Liver (tissue), 8 donors: ENCODE measurements at regions not wholly inside any gene's neighbourhood (a gene's known extent, or its start where the extent isn't known, plus 50 kb on each side); places are given as distances from the start of the nearest gene placed in this dataset.

Experiments
- DNase-seq: peaks from one replicate; pipeline ENCODE4 v3.0.0-alpha.2; 2017; ENCODE audit warnings: low spot score
- H3K27ac ChIP-seq, 2 donors: one replicate each; pipeline ENCODE4 v1.7.0; 2013; ENCODE audit warnings: inconsistent platforms in 2 of 2, low read length in 2 of 2, control low read depth in 1 of 2, low read depth in 1 of 2, mild to moderate bottlenecking in 1 of 2
- H3K27me3 ChIP-seq, 4 donors: one replicate each; pipeline versions ENCODE4 v1.6.1 to v1.7.0; 2013; ENCODE audit warnings: low read length in 3 of 4, inconsistent platforms in 1 of 4, mild to moderate bottlenecking in 1 of 4, moderate library complexity in 1 of 4; ENCODE audit not compliant: control insufficient read depth in 4 of 4, insufficient read depth in 4 of 4
- H3K36me3 ChIP-seq, 4 donors: one replicate each; pipeline versions ENCODE4 v1.6.1 to v1.7.0; 2013; ENCODE audit warnings: low read length in 3 of 4, mild to moderate bottlenecking in 3 of 4, low read depth in 1 of 4, moderate library complexity in 1 of 4; ENCODE audit not compliant: control insufficient read depth in 4 of 4, insufficient read depth in 3 of 4
- H3K4me1 ChIP-seq, 4 donors: one replicate each; pipeline versions ENCODE4 v1.6.1 to v1.7.0; 2013; ENCODE audit warnings: low read length in 3 of 4, mild to moderate bottlenecking in 3 of 4, moderate library complexity in 1 of 4; ENCODE audit not compliant: control insufficient read depth in 4 of 4, insufficient read depth in 4 of 4
- H3K4me3 ChIP-seq, 3 donors: one replicate each; pipeline versions ENCODE4 v1.6.1 to v1.7.0; 2013; ENCODE audit warnings: low read length in 3 of 3, control low read depth in 1 of 3, low read depth in 1 of 3, mild to moderate bottlenecking in 1 of 3
- H3K9ac ChIP-seq, 2 donors: one replicate each; pipeline ENCODE4 v1.7.0; 2013; ENCODE audit warnings: low read length in 2 of 2, mild to moderate bottlenecking in 2 of 2, moderate library complexity in 2 of 2, control low read depth in 1 of 2, low read depth in 1 of 2
- H3K9me3 ChIP-seq, 4 donors: one replicate each; pipeline versions ENCODE4 v1.6.1 to v1.7.0; 2013; ENCODE audit warnings: low read length in 3 of 4; ENCODE audit not compliant: control insufficient read depth in 4 of 4
- ATF3 ChIP-seq: IDR thresholded peaks from 2 replicates; pipeline ENCODE4 v1.6.1; 2016; ENCODE audit warnings: antibody characterized with exemption
- CTCF ChIP-seq: fragments of 150-350 bp; IDR thresholded peaks from 2 replicates; pipeline ENCODE4 v1.5.1; 2017; ENCODE audit warnings: improper control_type of control experiment, low read depth, low read length; ENCODE audit not compliant: missing input control
- EGR1 ChIP-seq, 2 donors: IDR thresholded peaks; 2 replicates each; pipeline ENCODE4 v1.6.1; 2016 to 2018; ENCODE audit warnings: antibody characterized with exemption in 2 of 2, low read depth in 2 of 2
- FOXA1 ChIP-seq: IDR thresholded peaks from 2 replicates; pipeline ENCODE4 v1.6.1; 2016; ENCODE audit warnings: antibody characterized with exemption
- FOXA2 ChIP-seq: IDR thresholded peaks from 2 replicates; pipeline ENCODE4 v1.6.1; 2016; ENCODE audit warnings: antibody characterized with exemption
- GABPA ChIP-seq, 2 donors: IDR thresholded peaks in 1 of 2; conservative IDR thresholded peaks in 1 of 2; 2 replicates each; pipeline ENCODE4 v1.6.1; 2016; ENCODE audit warnings: antibody characterized with exemption in 2 of 2, mild to moderate bottlenecking in 1 of 2, moderate library complexity in 1 of 2
- HNF4A ChIP-seq, 2 donors: conservative IDR thresholded peaks; 2 replicates each; pipeline ENCODE4 v1.6.1; 2016; ENCODE audit warnings: antibody characterized with exemption in 2 of 2, mild to moderate bottlenecking in 2 of 2
- HNF4G ChIP-seq: IDR thresholded peaks from 2 replicates; pipeline ENCODE4 v1.6.1; 2016; ENCODE audit warnings: antibody characterized with exemption
- JUND ChIP-seq, 2 donors: IDR thresholded peaks; 2 replicates each; pipeline ENCODE4 v1.6.1; 2016; ENCODE audit warnings: antibody characterized with exemption in 2 of 2
- MAX ChIP-seq: IDR thresholded peaks from 2 replicates; pipeline ENCODE4 v1.6.1; 2016; ENCODE audit warnings: antibody characterized with exemption
- NR2F2 ChIP-seq: IDR thresholded peaks from 2 replicates; pipeline ENCODE4 v1.6.1; 2016; ENCODE audit warnings: antibody characterized with exemption
- RAD21 ChIP-seq, 2 donors: IDR thresholded peaks; 2 replicates each; pipeline ENCODE4 v1.6.1; 2016; ENCODE audit warnings: antibody characterized with exemption in 2 of 2, mild to moderate bottlenecking in 2 of 2
- REST ChIP-seq: IDR thresholded peaks from 2 replicates; pipeline ENCODE4 v1.6.1; 2016; ENCODE audit warnings: antibody characterized with exemption, mild to moderate bottlenecking
- RXRA ChIP-seq, 2 donors: IDR thresholded peaks; 2 replicates each; pipeline ENCODE4 v1.6.1; 2017 to 2018; ENCODE audit warnings: antibody characterized with exemption in 2 of 2, mild to moderate bottlenecking in 1 of 2
- SP1 ChIP-seq: IDR thresholded peaks from 2 replicates; pipeline ENCODE4 v1.6.1; 2018; ENCODE audit warnings: antibody characterized with exemption, mild to moderate bottlenecking
- TAF1 ChIP-seq: conservative IDR thresholded peaks from 2 replicates; pipeline ENCODE4 v1.6.1; 2016; ENCODE audit warnings: antibody characterized with exemption, mild to moderate bottlenecking
- YY1 ChIP-seq: IDR thresholded peaks from 2 replicates; pipeline ENCODE4 v1.6.1; 2016; ENCODE audit warnings: antibody characterized with exemption, mild to moderate bottlenecking
- ZBTB33 ChIP-seq: IDR thresholded peaks from 2 replicates; pipeline ENCODE4 v1.6.1; 2016; ENCODE audit warnings: antibody characterized with exemption
- WGBS: extraction: QIAGEN DNeasy Blood & Tissue Kit; methylation state at CpG from one replicate; pipeline ENCODE4 v1.1.7; 2013; 5-methylcytosine and 5-hydroxymethylcytosine counted together
- donor health status: healthy.
- donor health status: healthy.
- donor health status: healthy.
- donor health status: healthy.
- donor health status: healthy.

GRCh38 chr10:111373696-111374095 lies 296.9 kb downstream of the ADRA2A start:
- WGBS: 78% methylated on average over 1 of the region's 1 CpG
- TF ChIP-seq JUND (IDR thresholded peaks at IDR 0.05): no peak
- no peak for TF ChIP-seq GABPA (IDR thresholded peaks at IDR 0.05 in 1 of 2, conservative IDR thresholded peaks at IDR 0.05 in 1 of 2)
- no peak for TF ChIP-seq ATF3
- no peak for TF ChIP-seq REST
- TF ChIP-seq RAD21 (IDR thresholded peaks at IDR 0.05): no peak
- TF ChIP-seq RXRA (IDR thresholded peaks at IDR 0.05): no peak
- TF ChIP-seq EGR1 (IDR thresholded peaks at IDR 0.05; ENCODE audit: low read depth in 2 of 2): no peak
- no peak for TF ChIP-seq TAF1
- no peak for TF ChIP-seq FOXA1
- no peak for TF ChIP-seq SP1
- TF ChIP-seq NR2F2: no peak
- TF ChIP-seq YY1: no peak
- no peak for TF ChIP-seq HNF4A (conservative IDR thresholded peaks at IDR 0.05)
- TF ChIP-seq CTCF: no peak
- no peak for TF ChIP-seq HNF4G
- no peak for TF ChIP-seq FOXA2
- no peak for TF ChIP-seq MAX
- TF ChIP-seq ZBTB33: no peak
- Histone ChIP-seq H3K9me3 (no peaks in the 10 kb centered on the region), H3K27ac (no peak overlapping the region), H3K36me3 (no peaks in the 10 kb centered on the region), H3K27me3 (no peaks in the 10 kb centered on the region), H3K4me3 (no peak overlapping the region), H3K9ac (no peak overlapping the region), H3K4me1 (no peaks in the 10 kb centered on the region)
- DNase-seq: no peak
